Astrocyte (in vitro differentiated cells and primary cell): ENCODE measurements at regions not wholly inside any gene's neighbourhood (a gene's known extent, or its start where the extent isn't known, plus 50 kb on each side); places are given as distances from the start of the nearest gene placed in this dataset.
A peak's percentile ranks its signal among the peaks of the same experiment; 100 is the strongest.

Experiments used
- DNase-seq: peaks from one replicate; pipeline ENCODE4 v3.0.0-alpha.2; 2010; ENCODE audit warnings: low read depth
- FAIRE-seq: peaks from 2 replicates; lab custom pipeline; 2011; peaks lifted over from hg19 to GRCh38; lab: Jason Lieb, UNC
- H2AFZ ChIP-seq: 2 replicates; pipeline ENCODE4 v1.6.0; 2012; ENCODE audit warnings: low read depth, low read length, inconsistent platforms
- H3K27ac ChIP-seq: 2 replicates; pipeline ENCODE4 v1.5.1; 2011; ENCODE audit warnings: low read depth, low read length, inconsistent platforms
- H3K27me3 ChIP-seq: 2 replicates; pipeline ENCODE4 v1.6.0; 2011; ENCODE audit warnings: low read length, inconsistent platforms; ENCODE audit not compliant: insufficient read depth
- H3K36me3 ChIP-seq: 2 replicates; pipeline ENCODE4 v1.5.1; 2011; ENCODE audit warnings: low read length, inconsistent platforms; ENCODE audit not compliant: insufficient read depth
- H3K4me1 ChIP-seq: 2 replicates; pipeline ENCODE4 v1.5.1; 2011; ENCODE audit warnings: low read length, inconsistent platforms; ENCODE audit not compliant: insufficient read depth
- H3K4me2 ChIP-seq: 2 replicates; pipeline ENCODE4 v1.6.0; 2012; ENCODE audit warnings: low read length, inconsistent platforms
- H3K4me3 ChIP-seq: 2 replicates; pipeline ENCODE4 v1.5.1; 2011; ENCODE audit warnings: low read depth, mild to moderate bottlenecking, low read length, inconsistent platforms; ENCODE audit not compliant: insufficient read depth
- H3K79me2 ChIP-seq: 2 replicates; pipeline ENCODE4 v1.6.0; 2012; ENCODE audit warnings: mild to moderate bottlenecking, low read length, inconsistent platforms; ENCODE audit not compliant: insufficient read depth
- H3K9ac ChIP-seq: 2 replicates; pipeline ENCODE4 v1.6.0; 2012; ENCODE audit warnings: mild to moderate bottlenecking, low read length, inconsistent platforms
- H3K9me3 ChIP-seq: 2 replicates; pipeline ENCODE4 v1.5.1; 2012; ENCODE audit warnings: low read depth, mild to moderate bottlenecking, low read length, inconsistent platforms; ENCODE audit not compliant: insufficient read depth
- H4K20me1 ChIP-seq: 2 replicates; pipeline ENCODE4 v1.6.0; 2012; ENCODE audit warnings: low read length, inconsistent platforms; ENCODE audit not compliant: insufficient read depth
- H3K27ac Mint-ChIP-seq: one replicate; pipeline ENCODE4 v1.8.0; 2021; ENCODE audit warnings: mild to moderate bottlenecking, mixed read lengths; ENCODE audit not compliant: unreplicated experiment
- H3K27me3 Mint-ChIP-seq: one replicate; pipeline ENCODE4 v1.8.0; 2021; ENCODE audit warnings: low read depth, mixed read lengths; ENCODE audit not compliant: unreplicated experiment
- H3K36me3 Mint-ChIP-seq: one replicate; pipeline ENCODE4 v1.8.0; 2021; ENCODE audit warnings: low read depth, mixed read lengths; ENCODE audit not compliant: unreplicated experiment
- H3K4me1 Mint-ChIP-seq: one replicate; pipeline ENCODE4 v1.8.0; 2021; ENCODE audit warnings: low read depth, mixed read lengths; ENCODE audit not compliant: unreplicated experiment
- H3K4me3 Mint-ChIP-seq: one replicate; pipeline ENCODE4 v1.8.0; 2021; ENCODE audit warnings: mild to moderate bottlenecking, moderate library complexity, mixed read lengths; ENCODE audit not compliant: unreplicated experiment
- H3K9me3 Mint-ChIP-seq: one replicate; pipeline ENCODE4 v1.8.0; 2021; ENCODE audit warnings: mild to moderate bottlenecking, mixed read lengths; ENCODE audit not compliant: unreplicated experiment
- CTCF ChIP-seq: IDR thresholded peaks from 2 replicates; pipeline ENCODE4 v1.5.1; 2011; ENCODE audit warnings: low read depth, mild to moderate bottlenecking, inconsistent platforms, low read length, moderate library complexity; ENCODE audit not compliant: insufficient read depth
- EZH2 ChIP-seq: IDR thresholded peaks from 2 replicates; pipeline ENCODE4 v1.6.1; 2012; ENCODE audit warnings: mild to moderate bottlenecking, low read length, inconsistent platforms; ENCODE audit not compliant: insufficient read depth

GRCh38 chr3:159923956-159924355, 64.7 kb upstream of the IL12A start:
- H4K20me1 ChIP-seq: no peaks in the 10 kb centered on the region
- no peaks in the 10 kb centered on the region for H3K27me3 Mint-ChIP-seq
- H3K4me3 Mint-ChIP-seq: no peak overlapping the region
- no peaks in the 10 kb centered on the region for H3K9me3 ChIP-seq
- H3K36me3 Mint-ChIP-seq: no peaks in the 10 kb centered on the region
- H3K27ac Mint-ChIP-seq: no peak overlapping the region
- peaks cover 25% of the 10 kb centered on the region for H3K4me1 Mint-ChIP-seq
- peaks cover 14% of the 10 kb centered on the region for H3K4me1 ChIP-seq
- no peaks in the 10 kb centered on the region for H3K27me3 ChIP-seq
- H3K36me3 ChIP-seq: no peaks in the 10 kb centered on the region
- H3K4me2 ChIP-seq: no peak overlapping the region
- no peaks in the 10 kb centered on the region for H3K79me2 ChIP-seq
- no peak overlapping the region for H3K4me3 ChIP-seq
- TF ChIP-seq CTCF (no peak), EZH2 (no peak)
- no peak overlapping the region for H3K27ac ChIP-seq
- H3K9me3 Mint-ChIP-seq: no peaks in the 10 kb centered on the region
- DNase-seq: peak; percentile 17
- FAIRE-seq: no peak
- no peak overlapping the region for H2AFZ ChIP-seq
- no peak overlapping the region for H3K9ac ChIP-seq

DNA sequence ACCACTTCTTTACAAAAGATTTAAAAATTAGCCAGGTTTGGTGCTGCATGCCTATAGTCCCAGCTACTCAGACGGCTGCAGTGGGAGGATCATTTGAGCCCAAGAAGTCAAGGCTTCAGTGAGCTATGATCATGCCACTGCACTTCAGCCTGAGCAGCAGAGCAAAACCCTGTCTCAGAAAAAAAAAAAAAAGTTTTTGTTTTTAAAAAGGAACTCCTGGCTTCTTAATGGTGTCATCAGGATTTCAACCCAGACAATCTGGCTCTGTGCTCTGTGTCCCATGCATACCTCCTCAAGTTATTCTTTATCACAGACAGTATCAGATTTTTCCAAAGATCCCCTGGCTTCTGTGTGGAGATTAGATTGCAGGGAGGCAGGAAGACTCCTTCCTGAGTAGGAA, 64.2 kb upstream of the IL12A start:
- H3K27me3 Mint-ChIP-seq: no peaks in the 10 kb centered on the region
- Histone ChIP-seq H3K9me3 (no peaks in the 10 kb centered on the region), H3K27ac (no peak overlapping the region), H3K79me2 (no peaks in the 10 kb centered on the region), H4K20me1 (no peaks in the 10 kb centered on the region), H3K4me2 (no peak overlapping the region), H3K4me1 (peaks cover 19% of the 10 kb centered on the region), H3K27me3 (no peaks in the 10 kb centered on the region), H3K4me3 (no peak overlapping the region), H3K36me3 (no peaks in the 10 kb centered on the region), H2AFZ (no peak overlapping the region), H3K9ac (no peak overlapping the region)
- H3K36me3 Mint-ChIP-seq: no peaks in the 10 kb centered on the region
- FAIRE-seq: no peak
- no peak for DNase-seq
- peaks cover 28% of the 10 kb centered on the region for H3K4me1 Mint-ChIP-seq
- TF ChIP-seq CTCF (no peak), EZH2 (no peak)
- no peak overlapping the region for H3K4me3 Mint-ChIP-seq
- H3K9me3 Mint-ChIP-seq: no peaks in the 10 kb centered on the region
- H3K27ac Mint-ChIP-seq: no peak overlapping the region

- H3K36me3 ChIP-seq: no peaks in the 10 kb centered on the region
- H3K4me1 ChIP-seq: peaks cover 26% of the 10 kb centered on the region
- H3K36me3 Mint-ChIP-seq: no peaks in the 10 kb centered on the region
- peaks cover 27% of the 10 kb centered on the region for H3K4me1 Mint-ChIP-seq
- no peak overlapping the region for H3K27ac Mint-ChIP-seq
- H3K9ac ChIP-seq: no peak overlapping the region
- no peaks in the 10 kb centered on the region for H3K79me2 ChIP-seq
- H3K27me3 Mint-ChIP-seq: no peaks in the 10 kb centered on the region
- H3K27ac ChIP-seq: no peak overlapping the region
- H4K20me1 ChIP-seq: no peaks in the 10 kb centered on the region
- no peaks in the 10 kb centered on the region for H3K9me3 ChIP-seq
- no peak overlapping the region for H3K4me2 ChIP-seq
- TF ChIP-seq EZH2: no peak
- no peak for TF ChIP-seq CTCF
- H3K4me3 ChIP-seq: no peak overlapping the region
- H3K4me3 Mint-ChIP-seq: no peak overlapping the region
- no peak for DNase-seq
- no peaks in the 10 kb centered on the region for H3K27me3 ChIP-seq
- H2AFZ ChIP-seq: no peak overlapping the region
- no peak for FAIRE-seq
- H3K9me3 Mint-ChIP-seq: no peaks in the 10 kb centered on the region
Measured at GRCh38 chr3:159925248-159925647, 63.4 kb upstream of the IL12A start.
